Dendritic cell treated with granulocyte-macrophage colony-stimulating factor and Interleukin-4, amounts not matched to agents 40 ng/mL and 50 ng/mL, for 4 days (primary cell): ENCODE measurements at regions not wholly inside any gene's neighbourhood (a gene's known extent, or its start where the extent isn't known, plus 50 kb on each side); places are given as distances from the start of the nearest gene placed in this dataset.

Experiments
- H3K27ac Mint-ChIP-seq: one replicate; pipeline ENCODE4 v1.8.0; 2022; ENCODE audit warnings: mild to moderate bottlenecking, mixed read lengths
- H3K27me3 Mint-ChIP-seq: one replicate; pipeline ENCODE4 v1.8.0; 2022; ENCODE audit warnings: mild to moderate bottlenecking, mixed read lengths
- H3K36me3 Mint-ChIP-seq: one replicate; pipeline ENCODE4 v1.8.0; 2022; ENCODE audit warnings: low read depth, mixed read lengths
- H3K4me1 Mint-ChIP-seq: one replicate; pipeline ENCODE4 v1.8.0; 2022; ENCODE audit warnings: low read depth, mixed read lengths
- H3K4me3 Mint-ChIP-seq: one replicate; pipeline ENCODE4 v1.8.0; 2022; ENCODE audit warnings: mild to moderate bottlenecking, moderate library complexity, mixed read lengths
- H3K9me3 Mint-ChIP-seq: one replicate; pipeline ENCODE4 v1.8.0; 2022; ENCODE audit warnings: mixed read lengths
- intact Hi-C: fragments of 100-400 bp; cut with micrococcal nuclease; formaldehyde crosslinking; loops from one replicate; pipeline ENCODE4 v1.15.0; 2022

DNA sequence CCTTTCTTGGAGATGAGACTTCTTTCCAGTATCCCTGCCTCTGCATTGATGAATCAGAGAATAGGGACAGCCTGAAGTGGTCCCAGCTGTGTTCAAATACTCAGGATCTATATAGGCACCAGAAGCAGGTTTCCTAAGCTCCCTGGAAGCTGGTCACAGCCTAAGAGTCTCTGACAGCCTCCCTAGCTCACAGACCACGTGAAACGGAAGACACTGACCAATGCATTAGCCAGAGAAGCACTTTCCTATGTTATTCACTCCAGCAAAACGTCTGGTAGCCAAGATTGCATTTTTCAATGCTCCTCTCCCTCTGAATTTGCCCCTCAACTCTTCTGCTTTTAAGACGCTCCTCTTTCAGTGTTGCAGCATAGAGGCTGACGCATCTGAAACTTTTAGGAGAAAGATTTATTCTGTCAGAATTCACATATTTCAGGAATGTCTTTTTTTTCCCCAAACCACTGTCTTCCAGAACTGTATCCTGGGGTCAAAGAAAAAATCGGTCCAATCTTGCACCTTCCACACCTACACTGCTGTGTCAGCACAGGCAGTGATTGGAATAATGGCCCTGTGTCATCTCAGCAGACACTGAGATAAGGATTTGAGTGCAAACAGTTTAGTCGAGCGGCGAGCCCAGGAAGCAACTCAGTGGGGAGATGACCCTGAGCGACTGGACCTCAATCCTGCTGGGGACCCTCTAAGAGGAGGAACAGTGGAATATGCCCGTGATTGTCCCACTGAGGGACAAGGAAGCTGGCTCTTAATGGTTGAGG lies 109.4 kb downstream of the SMIM20 start:
- Mint-ChIP-seq H3K27me3 (peaks cover 16% of the 10 kb centered on the region), H3K36me3 (no peaks in the 10 kb centered on the region), H3K4me3 (no peak overlapping the region), H3K27ac (no peak overlapping the region), H3K4me1 (peaks cover 65% of the 10 kb centered on the region), H3K9me3 (no peaks in the 10 kb centered on the region)
- intact Hi-C loops: no loop called here

DNA sequence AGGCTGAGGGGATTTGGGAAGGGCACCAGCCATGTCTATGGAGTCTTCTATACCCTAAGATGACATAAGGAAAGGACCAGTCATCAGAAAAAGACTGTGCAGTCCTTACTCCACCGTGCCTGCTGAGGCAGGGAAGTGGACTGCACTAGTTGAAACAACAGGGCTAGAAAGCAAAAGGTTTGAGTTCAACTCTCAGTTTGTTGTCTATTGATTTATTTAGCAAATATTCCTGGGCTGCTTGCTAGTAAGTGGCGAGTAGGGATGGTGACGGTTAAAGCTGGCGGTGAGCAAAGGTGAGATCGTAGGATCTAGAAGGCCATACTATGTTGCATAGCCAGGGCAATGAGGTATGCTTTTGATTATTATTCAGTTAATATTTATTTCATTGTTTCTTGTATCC lies 110.1 kb downstream of the SMIM20 start:
- intact Hi-C loops: no loop called here
- peaks cover 70% of the 10 kb centered on the region for H3K4me1 Mint-ChIP-seq
- H3K27ac Mint-ChIP-seq: no peak overlapping the region
- H3K27me3 Mint-ChIP-seq: peaks cover 16% of the 10 kb centered on the region
- H3K36me3 Mint-ChIP-seq: no peaks in the 10 kb centered on the region
- H3K4me3 Mint-ChIP-seq: no peak overlapping the region
- no peaks in the 10 kb centered on the region for H3K9me3 Mint-ChIP-seq

DNA sequence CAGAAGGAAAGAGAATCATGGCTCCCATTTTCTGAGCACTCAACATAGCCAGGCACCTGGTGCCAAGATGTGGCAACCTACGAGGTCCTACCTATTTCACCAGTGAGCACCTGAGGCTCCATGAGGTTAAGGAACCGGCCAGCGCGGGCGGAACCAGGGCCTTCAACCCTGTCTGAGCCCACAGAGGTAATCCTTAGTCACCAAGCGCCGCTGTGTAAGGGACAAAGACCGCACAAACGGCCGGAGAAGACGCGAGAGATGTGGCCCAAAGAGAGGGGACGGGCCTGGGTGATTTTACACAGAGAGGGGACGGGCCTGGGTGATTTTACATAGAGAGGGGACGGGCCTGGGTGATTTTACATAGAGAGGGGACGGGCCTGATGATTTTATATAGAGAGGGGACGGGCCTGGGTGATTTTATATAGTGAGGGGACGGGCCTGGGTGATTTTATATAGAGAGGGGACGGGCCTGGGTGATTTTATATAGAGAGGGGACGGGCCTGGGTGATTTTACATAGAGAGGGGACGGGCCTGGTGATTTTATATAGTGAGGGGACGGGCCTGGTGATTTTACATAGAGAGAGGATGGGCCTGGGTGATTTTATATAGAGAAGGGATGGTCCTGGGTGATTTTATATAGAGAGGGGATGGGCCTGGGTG lies 114.2 kb downstream of the SMIM20 start:
- H3K9me3 Mint-ChIP-seq: no peaks in the 10 kb centered on the region
- no peaks in the 10 kb centered on the region for H3K36me3 Mint-ChIP-seq
- H3K27ac Mint-ChIP-seq: peak overlapping the region; percentile 67
- H3K4me3 Mint-ChIP-seq: no peak overlapping the region
- peaks cover 71% of the 10 kb centered on the region for H3K4me1 Mint-ChIP-seq
- peaks cover 8% of the 10 kb centered on the region for H3K27me3 Mint-ChIP-seq
- intact Hi-C loops: loop anchor here (2.0 to 5.0 kb wide), 3 partner anchors 39 to 379 kb away; no protein-coding TSS in a partner anchor

DNA sequence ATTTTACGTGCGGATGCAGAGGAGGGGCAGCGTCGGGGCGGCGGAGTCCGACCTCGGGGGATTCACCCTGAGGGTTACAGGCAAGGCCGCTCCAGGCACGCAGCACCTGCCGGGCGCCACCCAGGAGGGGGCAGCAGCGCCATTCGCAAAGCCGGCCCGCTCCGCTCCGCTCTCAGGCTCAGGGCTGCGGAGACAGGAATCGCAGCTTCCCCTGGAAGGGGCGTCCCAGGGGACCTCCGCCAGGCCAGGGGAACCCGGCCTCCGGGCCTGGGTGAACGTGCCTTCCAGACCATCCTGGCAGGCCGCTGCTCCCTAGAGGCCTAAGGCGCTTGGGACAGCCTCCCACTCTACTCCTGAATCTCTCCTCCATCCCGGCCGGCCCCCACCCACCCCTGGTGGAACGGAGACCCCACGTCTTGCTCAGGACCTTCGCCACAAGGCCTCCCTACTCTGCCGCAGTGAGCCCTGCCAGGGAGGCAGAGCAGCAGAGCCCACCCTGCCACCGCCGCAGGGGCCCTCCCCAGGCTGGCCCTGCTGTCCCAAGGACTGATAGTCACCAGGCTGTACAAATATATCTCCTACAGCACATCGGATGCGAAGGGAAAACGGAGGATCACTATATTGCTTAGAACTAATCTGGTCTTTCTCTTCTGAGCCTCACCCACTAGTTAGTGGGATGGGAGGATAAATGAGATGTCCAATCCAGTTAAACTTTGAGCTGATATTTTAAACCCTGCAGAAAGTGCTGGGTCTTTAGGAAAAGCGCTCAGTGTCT lies 115.0 kb downstream of the SMIM20 start:
- Mint-ChIP-seq H3K27ac (peak overlapping the region; percentile 67), H3K36me3 (no peaks in the 10 kb centered on the region), H3K4me1 (peaks cover 66% of the 10 kb centered on the region), H3K27me3 (peaks cover 2% of the 10 kb centered on the region), H3K4me3 (peak overlapping the region; percentile 44), H3K9me3 (no peaks in the 10 kb centered on the region)
- intact Hi-C loops: loop anchor here (2.0 to 5.0 kb wide), 3 partner anchors 40 to 378 kb away; no protein-coding TSS in a partner anchor

DNA sequence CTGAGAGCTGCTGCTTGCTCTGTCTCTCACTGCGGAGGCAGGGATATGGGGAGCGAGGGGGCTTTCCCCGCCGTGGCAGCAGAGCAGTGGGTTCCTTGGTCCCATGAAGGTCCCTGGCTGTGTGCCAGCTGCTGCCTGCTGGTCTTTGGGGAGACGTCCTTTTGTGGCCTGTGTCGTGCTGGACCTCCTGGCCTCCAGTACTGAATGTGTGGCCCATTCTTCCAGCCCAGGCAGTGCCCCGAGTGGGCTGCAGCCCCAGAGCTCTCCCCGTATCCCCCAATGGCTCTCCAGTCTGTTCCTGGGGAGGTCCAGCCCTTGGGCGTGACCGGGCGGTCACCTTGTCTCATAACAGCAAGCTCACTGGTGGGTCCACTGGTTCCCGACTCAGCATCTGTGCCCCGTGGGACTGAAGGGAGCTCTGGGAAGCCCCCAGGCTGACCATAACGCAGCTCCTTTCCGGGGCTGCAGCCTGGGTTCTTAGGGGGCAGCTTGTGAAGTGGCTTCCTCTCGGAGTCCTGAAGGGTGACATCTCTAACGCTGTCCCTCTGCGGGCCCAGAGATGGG lies 115.6 kb downstream of the SMIM20 start:
- Mint-ChIP-seq H3K27me3 (peaks cover 5% of the 10 kb centered on the region), H3K27ac (peak overlapping the region; percentile 67), H3K4me1 (peaks cover 70% of the 10 kb centered on the region), H3K9me3 (no peaks in the 10 kb centered on the region), H3K36me3 (no peaks in the 10 kb centered on the region), H3K4me3 (no peak overlapping the region)
- intact Hi-C loops: loop anchor here (2.0 to 5.0 kb wide), 3 partner anchors 41 to 378 kb away; no protein-coding TSS in a partner anchor

DNA sequence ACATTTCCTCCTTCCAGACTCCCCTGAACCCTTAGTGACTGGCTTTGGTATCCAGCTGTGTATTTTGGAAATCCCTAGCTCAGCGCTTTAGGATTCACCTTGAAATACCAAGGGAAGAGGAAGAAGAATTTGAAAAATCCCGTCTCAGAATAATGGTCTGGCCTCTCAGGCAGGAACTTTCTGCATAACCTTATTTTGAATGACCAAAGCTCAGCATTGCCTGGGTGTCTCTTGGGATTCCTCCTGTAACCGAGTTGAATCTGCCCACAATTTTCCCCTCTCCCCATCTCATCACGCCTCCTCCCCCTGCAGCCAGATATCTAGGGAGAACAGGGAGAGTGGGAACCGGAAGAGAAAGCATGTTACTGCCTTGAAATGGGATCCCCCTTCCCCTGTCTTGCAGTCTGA lies 116.2 kb downstream of the SMIM20 start:
- no peaks in the 10 kb centered on the region for H3K36me3 Mint-ChIP-seq
- intact Hi-C loops: no loop called here
- H3K27me3 Mint-ChIP-seq: peaks cover 8% of the 10 kb centered on the region
- H3K9me3 Mint-ChIP-seq: no peaks in the 10 kb centered on the region
- peaks cover 75% of the 10 kb centered on the region for H3K4me1 Mint-ChIP-seq
- H3K27ac Mint-ChIP-seq: peak overlapping the region; percentile 67
- H3K4me3 Mint-ChIP-seq: peak overlapping the region; percentile 27

DNA sequence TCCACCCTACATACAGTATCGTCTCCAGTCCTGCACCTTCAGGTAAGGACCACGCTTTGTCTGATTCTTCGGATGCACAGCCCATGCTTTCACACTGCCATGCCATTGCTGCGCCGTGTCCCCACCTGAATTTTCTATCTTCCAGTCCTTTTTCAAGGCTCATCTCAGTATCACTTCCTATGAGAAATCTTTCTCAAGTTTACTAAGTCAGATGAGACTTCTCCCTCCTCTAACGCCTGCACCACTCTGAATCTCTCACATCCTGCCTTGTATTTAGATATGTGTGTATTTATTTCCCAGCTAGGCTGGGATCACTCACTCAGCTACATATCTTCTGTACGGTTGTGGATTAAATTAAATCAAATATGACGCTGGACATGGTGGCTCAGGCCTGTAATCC lies 116.8 kb downstream of the SMIM20 start:
- H3K27ac Mint-ChIP-seq: peak overlapping the region; percentile 67
- peaks cover 9% of the 10 kb centered on the region for H3K27me3 Mint-ChIP-seq
- intact Hi-C loops: no loop called here
- H3K36me3 Mint-ChIP-seq: no peaks in the 10 kb centered on the region
- H3K4me1 Mint-ChIP-seq: peaks cover 77% of the 10 kb centered on the region
- H3K4me3 Mint-ChIP-seq: peak overlapping the region; percentile 27
- H3K9me3 Mint-ChIP-seq: no peaks in the 10 kb centered on the region

DNA sequence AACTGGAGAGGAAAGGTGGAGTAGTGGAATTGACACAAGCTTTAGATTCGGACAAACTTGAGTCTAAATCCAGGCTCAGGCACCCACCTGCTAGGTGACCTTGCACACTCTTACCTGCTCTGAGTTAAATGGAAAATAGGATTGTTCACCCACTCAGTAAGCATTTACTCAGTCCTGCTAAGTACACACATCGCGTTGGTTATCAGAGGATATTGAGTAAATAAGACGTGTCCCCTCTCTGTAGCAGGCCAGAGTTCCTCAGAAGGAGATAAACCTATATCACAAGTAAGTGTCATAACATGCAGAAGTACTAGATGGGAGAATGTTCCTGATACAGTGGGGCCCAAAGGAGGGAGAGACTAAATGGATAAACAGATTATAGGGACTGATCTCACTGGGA lies 117.7 kb downstream of the SMIM20 start:
- peaks cover 75% of the 10 kb centered on the region for H3K4me1 Mint-ChIP-seq
- H3K27me3 Mint-ChIP-seq: peaks cover 14% of the 10 kb centered on the region
- intact Hi-C loops: no loop called here
- H3K4me3 Mint-ChIP-seq: no peak overlapping the region
- H3K36me3 Mint-ChIP-seq: no peaks in the 10 kb centered on the region
- no peaks in the 10 kb centered on the region for H3K9me3 Mint-ChIP-seq
- peak overlapping the region; percentile 33 for H3K27ac Mint-ChIP-seq

DNA sequence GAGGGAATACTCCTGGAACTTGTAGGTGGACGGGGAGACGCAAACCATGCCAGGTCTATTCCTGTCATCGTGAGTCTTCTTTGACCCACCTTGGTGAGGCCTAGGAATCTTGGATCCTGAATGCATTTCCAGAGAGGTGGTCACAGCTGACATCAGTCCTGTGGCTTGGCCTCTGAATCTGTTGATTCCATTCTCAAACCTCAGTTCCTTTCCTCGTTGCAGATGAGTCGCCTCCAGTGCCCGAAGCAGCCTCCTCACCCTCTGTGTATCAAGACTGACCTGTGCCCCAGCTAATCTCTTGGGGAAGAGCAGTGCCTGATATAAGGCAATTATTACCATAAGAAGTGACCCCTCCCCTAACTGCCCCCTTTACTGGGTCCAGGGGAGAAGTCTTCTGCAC lies 118.1 kb downstream of the SMIM20 start:
- Mint-ChIP-seq H3K9me3 (no peaks in the 10 kb centered on the region), H3K4me1 (peaks cover 75% of the 10 kb centered on the region), H3K27me3 (peaks cover 12% of the 10 kb centered on the region), H3K27ac (peak overlapping the region; percentile 33), H3K36me3 (no peaks in the 10 kb centered on the region), H3K4me3 (no peak overlapping the region)
- intact Hi-C loops: no loop called here

DNA sequence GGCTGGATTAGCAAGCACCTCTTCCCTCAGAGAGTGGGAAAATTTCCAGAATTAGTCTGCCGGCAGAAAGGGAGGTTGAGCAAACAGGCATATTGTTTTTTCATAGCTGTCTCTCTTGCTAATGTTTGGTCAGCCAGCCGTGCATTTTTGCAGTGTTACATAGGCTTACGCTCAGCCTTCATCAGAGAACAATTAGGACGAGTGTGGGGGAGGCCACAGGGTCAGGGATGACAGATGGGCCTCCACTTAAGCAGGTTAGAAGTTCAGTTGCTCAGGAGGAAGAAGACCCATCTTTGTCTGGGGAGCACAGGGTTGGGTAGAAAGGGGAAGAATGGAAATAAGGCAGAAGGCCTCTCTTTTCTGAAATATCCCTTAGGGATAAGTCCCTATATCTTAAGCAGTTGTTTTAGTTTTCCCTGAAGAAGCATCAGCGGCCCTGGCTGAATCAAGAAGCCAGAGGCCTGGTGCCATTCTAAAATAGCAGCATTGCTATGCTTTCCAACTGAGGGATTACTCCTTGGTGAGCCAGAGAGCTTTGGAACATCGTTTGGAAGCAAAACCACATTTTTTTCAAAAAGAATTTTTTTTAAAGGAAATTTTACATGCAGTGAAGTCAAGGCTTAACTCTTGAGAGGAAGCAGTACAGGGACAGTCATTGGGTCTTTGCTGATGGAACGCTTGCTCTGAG lies 118.8 kb downstream of the SMIM20 start:
- H3K4me3 Mint-ChIP-seq: no peak overlapping the region
- H3K4me1 Mint-ChIP-seq: peaks cover 78% of the 10 kb centered on the region
- peak overlapping the region; percentile 66 for H3K27ac Mint-ChIP-seq
- H3K27me3 Mint-ChIP-seq: peaks cover 16% of the 10 kb centered on the region
- no peaks in the 10 kb centered on the region for H3K9me3 Mint-ChIP-seq
- H3K36me3 Mint-ChIP-seq: no peaks in the 10 kb centered on the region
- intact Hi-C loops: loop anchor here (1.0 kb wide), 1 partner anchor 292 kb away; no protein-coding TSS in a partner anchor

DNA sequence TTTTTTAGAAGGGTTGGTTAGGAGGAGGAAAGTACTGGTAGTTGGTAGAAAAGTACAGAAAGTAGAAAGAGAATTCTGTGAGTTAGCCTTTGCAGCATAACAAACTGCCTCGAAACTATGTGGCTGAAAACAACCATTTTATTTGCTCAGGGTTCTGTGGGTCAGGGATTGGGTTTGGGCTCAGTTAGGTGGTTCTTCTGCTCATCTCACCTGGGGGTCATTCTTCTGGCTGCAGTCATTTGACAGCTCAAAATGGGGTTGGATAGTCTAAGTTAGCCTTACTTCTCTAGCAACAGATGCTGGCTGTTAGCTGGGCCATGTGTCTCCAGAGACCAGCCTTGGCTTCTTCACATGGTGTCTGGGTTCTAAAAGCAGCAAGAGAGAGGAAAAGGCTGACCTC lies 119.4 kb downstream of the SMIM20 start:
- intact Hi-C loops: loop anchor here (1.0 kb wide), 1 partner anchor 291 kb away; no protein-coding TSS in a partner anchor
- Mint-ChIP-seq H3K27ac (peak overlapping the region; percentile 66), H3K9me3 (no peaks in the 10 kb centered on the region), H3K27me3 (peaks cover 16% of the 10 kb centered on the region), H3K4me1 (peaks cover 75% of the 10 kb centered on the region), H3K36me3 (no peaks in the 10 kb centered on the region), H3K4me3 (no peak overlapping the region)

DNA sequence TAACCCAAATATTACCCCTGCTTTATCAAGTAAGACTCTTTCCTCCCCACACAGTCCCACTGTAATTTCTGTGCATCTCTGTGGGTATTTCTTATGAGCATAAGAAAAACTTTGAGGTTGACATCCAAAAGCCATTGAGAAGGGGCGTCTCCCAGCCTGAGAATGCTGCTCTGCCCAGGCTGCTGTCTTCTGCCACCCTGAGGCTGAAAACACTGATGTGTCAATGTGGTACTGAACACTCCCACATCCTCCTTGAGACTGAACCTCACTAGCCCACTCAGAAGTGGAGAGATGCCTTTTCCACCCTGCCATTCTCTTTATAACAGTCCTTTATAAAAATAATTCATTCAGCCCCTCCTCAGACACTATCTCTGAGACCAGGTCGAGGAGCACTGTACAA lies 120.8 kb downstream of the SMIM20 start:
- Mint-ChIP-seq H3K4me1 (peaks cover 71% of the 10 kb centered on the region), H3K9me3 (no peaks in the 10 kb centered on the region), H3K4me3 (no peak overlapping the region), H3K27ac (no peak overlapping the region), H3K36me3 (no peaks in the 10 kb centered on the region), H3K27me3 (peaks cover 24% of the 10 kb centered on the region)
- intact Hi-C loops: no loop called here

DNA sequence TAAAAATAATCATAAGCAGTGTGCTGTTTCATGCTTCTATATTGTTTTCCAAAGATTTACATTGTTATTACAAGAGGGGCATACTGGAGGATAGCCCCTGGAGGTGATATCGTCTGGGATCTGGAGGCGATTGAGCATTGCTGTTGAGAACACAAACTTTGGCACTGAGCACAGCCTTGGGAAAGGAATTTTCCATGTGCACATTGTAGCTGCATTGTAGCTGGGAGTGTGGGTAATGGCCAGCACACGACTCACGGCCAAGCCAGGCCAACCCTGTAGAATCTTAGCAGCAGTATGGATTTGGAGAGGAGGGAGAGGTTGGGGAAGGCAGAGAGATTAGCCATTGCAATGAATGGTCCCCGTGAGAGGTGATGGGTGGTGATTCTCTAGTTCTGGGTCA lies 121.9 kb downstream of the SMIM20 start:
- Mint-ChIP-seq H3K9me3 (no peaks in the 10 kb centered on the region), H3K36me3 (no peaks in the 10 kb centered on the region), H3K27ac (no peak overlapping the region), H3K4me1 (peaks cover 60% of the 10 kb centered on the region), H3K4me3 (no peak overlapping the region), H3K27me3 (peaks cover 28% of the 10 kb centered on the region)
- intact Hi-C loops: no loop called here
